MCF 10A (cell line): ENCODE measurements at regions not wholly inside any gene's neighbourhood (a gene's known extent, or its start where the extent isn't known, plus 50 kb on each side); places are given as distances from the start of the nearest gene placed in this dataset.

Source experiments
- BruUV-seq: library from RNA; stranded (reverse); fragments of 400-500 nt; replicated peaks from 2 replicates; lab custom pipeline; 2021; lab: Mats Ljungman, UMichigan
- CTCF ChIA-PET: fragments of 300-600 bp; sonication (Branson Sonifier 250); formaldehyde crosslinking; extraction: SDS; loops from one replicate; lab custom pipeline; 2021; ENCODE audit warnings: antibody characterized with exemption, inconsistent platforms; lab: Yijun Ruan, JAX
- POLR2A ChIA-PET: fragments of 300-600, 350-650 bp; sonication (Branson Sonifier 250); formaldehyde crosslinking; extraction: SDS; loops from one replicate; lab custom pipeline; 2020; ENCODE audit warnings: antibody characterized with exemption, inconsistent platforms; lab: Yijun Ruan, JAX
- DNase-seq: peaks from one replicate; pipeline ENCODE4 v3.0.0-alpha.2; 2018; ENCODE audit not compliant: unreplicated experiment
- H3K27ac Mint-ChIP-seq: one replicate; pipeline ENCODE4 v1.8.0; 2022; ENCODE audit warnings: mild to moderate bottlenecking, low read depth, mixed read lengths; ENCODE audit not compliant: unreplicated experiment
- H3K27me3 Mint-ChIP-seq: one replicate; pipeline ENCODE4 v1.8.0; 2022; ENCODE audit warnings: mixed read lengths; ENCODE audit not compliant: insufficient read depth, unreplicated experiment
- H3K36me3 Mint-ChIP-seq: one replicate; pipeline ENCODE4 v1.8.0; 2022; ENCODE audit warnings: mild to moderate bottlenecking, moderate library complexity, mixed read lengths; ENCODE audit not compliant: insufficient read depth, unreplicated experiment
- H3K4me1 Mint-ChIP-seq: one replicate; pipeline ENCODE4 v1.8.0; 2022; ENCODE audit warnings: mixed read lengths; ENCODE audit not compliant: insufficient read depth, unreplicated experiment
- H3K4me3 Mint-ChIP-seq: one replicate; pipeline ENCODE4 v1.8.0; 2022; ENCODE audit warnings: mild to moderate bottlenecking, moderate library complexity, mixed read lengths; ENCODE audit not compliant: unreplicated experiment
- H3K9me3 Mint-ChIP-seq: one replicate; pipeline ENCODE4 v1.8.0; 2022; ENCODE audit warnings: mixed read lengths; ENCODE audit not compliant: unreplicated experiment
- intact Hi-C: fragments of 100-400 bp; cut with micrococcal nuclease; formaldehyde crosslinking; loops from 2 replicates; pipeline ENCODE4 v1.14.1; 2022
- TF ChIP-seq, protein P1 (sequence below): fragments of 200-600 bp; IDR thresholded peaks from one replicate; pipeline ENCODE4 v1.8.0; 2022; ENCODE audit warnings: antibody characterized with exemption, mild to moderate bottlenecking; ENCODE audit not compliant: unreplicated experiment

DNA sequence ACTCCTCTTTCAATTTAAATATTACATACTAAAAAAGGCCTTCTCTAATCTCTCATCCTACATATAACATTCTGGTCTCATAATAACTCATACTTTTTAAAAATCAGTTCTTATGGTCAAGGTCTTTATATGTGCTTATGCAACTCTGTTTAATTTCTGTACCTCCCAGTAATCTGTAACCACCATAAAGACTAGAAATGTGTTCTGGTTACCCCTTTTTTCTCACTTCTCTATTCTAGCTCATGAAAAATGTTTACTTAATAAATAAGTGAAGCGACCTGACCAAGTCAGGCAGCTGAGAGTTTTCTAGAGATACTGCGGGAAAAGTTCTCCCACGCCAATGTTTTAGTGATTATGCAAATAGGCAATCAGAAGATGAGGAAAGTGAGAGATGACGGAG is 548.8 kb upstream of the FAM241A start:
- Mint-ChIP-seq H3K27ac (no peak overlapping the region), H3K4me1 (no peaks in the 10 kb centered on the region), H3K27me3 (no peaks in the 10 kb centered on the region), H3K36me3 (no peaks in the 10 kb centered on the region), H3K4me3 (no peak overlapping the region), H3K9me3 (no peaks in the 10 kb centered on the region)
- no TSS peak for BruUV-seq
- DNase-seq, result no peak
- ChIA-PET POLR2A (no interaction called here), CTCF (no interaction called here)
- intact Hi-C loops, result no loop called here
- TF ChIP-seq, protein P1, sequence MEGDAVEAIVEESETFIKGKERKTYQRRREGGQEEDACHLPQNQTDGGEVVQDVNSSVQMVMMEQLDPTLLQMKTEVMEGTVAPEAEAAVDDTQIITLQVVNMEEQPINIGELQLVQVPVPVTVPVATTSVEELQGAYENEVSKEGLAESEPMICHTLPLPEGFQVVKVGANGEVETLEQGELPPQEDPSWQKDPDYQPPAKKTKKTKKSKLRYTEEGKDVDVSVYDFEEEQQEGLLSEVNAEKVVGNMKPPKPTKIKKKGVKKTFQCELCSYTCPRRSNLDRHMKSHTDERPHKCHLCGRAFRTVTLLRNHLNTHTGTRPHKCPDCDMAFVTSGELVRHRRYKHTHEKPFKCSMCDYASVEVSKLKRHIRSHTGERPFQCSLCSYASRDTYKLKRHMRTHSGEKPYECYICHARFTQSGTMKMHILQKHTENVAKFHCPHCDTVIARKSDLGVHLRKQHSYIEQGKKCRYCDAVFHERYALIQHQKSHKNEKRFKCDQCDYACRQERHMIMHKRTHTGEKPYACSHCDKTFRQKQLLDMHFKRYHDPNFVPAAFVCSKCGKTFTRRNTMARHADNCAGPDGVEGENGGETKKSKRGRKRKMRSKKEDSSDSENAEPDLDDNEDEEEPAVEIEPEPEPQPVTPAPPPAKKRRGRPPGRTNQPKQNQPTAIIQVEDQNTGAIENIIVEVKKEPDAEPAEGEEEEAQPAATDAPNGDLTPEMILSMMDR, result no peak

DNA sequence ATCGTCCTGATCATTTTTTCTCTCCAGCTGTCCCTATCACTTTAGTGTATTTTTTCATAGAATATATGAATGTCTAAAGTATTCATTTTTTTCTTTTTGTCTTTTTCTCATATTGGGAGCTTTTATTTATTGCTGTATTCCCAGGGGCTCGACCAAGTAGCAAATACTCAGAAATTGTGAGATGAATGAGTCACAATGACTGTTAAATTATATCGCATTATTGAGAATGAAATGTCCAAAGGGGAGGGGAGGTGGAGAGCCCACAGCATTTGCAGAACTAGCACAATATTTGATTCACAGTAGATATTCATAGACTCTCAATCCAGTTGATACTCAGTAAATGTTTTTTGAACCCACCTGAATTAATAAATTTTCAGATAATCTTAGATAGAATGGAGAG is 543.6 kb upstream of the FAM241A start:
- TF ChIP-seq, protein P1, result no peak
- H3K4me3 Mint-ChIP-seq, result no peak overlapping the region
- ChIA-PET CTCF (interaction anchor here (0.6 to 0.8 kb wide), 2 partner anchors 40 to 466 kb away, joined by 3 to 4 read pairs; no protein-coding TSS in a partner anchor), POLR2A (no interaction called here)
- H3K36me3 Mint-ChIP-seq, result no peaks in the 10 kb centered on the region
- no peaks in the 10 kb centered on the region for H3K27me3 Mint-ChIP-seq
- H3K4me1 Mint-ChIP-seq, result no peaks in the 10 kb centered on the region
- no TSS peak for BruUV-seq
- H3K9me3 Mint-ChIP-seq, result no peaks in the 10 kb centered on the region
- H3K27ac Mint-ChIP-seq, result no peak overlapping the region
- intact Hi-C loops, result no loop called here
- no peak for DNase-seq

DNA sequence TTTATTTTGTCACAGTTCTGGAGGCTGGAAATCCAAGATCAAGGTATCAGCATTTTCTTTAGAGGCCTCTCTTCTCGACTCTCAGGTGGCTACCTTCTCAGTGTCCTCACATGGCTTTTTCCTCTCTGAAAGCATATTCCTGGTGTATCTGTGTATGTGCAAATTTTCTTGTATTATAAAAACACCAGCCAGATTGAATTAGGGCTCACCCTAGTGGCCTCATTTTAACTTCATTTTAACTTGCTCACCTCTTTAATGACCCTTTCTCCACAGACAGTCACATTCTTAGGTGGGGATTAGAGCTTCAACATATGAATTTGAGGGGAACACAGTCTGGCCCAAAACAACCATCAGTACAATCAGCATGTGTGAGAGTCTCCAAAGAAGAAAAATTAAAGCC is 542.4 kb upstream of the FAM241A start:
- intact Hi-C loops, result no loop called here
- H3K27me3 Mint-ChIP-seq, result no peaks in the 10 kb centered on the region
- no peaks in the 10 kb centered on the region for H3K9me3 Mint-ChIP-seq
- no peaks in the 10 kb centered on the region for H3K36me3 Mint-ChIP-seq
- H3K27ac Mint-ChIP-seq, result no peak overlapping the region
- H3K4me1 Mint-ChIP-seq, result no peaks in the 10 kb centered on the region
- H3K4me3 Mint-ChIP-seq, result no peak overlapping the region
- DNase-seq, result peak; percentile 4
- ChIA-PET POLR2A (no interaction called here), CTCF (interaction anchor here (0.6 to 1.0 kb wide), 4 partner anchors 26 to 466 kb away, joined by 3 read pairs; no protein-coding TSS in a partner anchor)
- TF ChIP-seq, protein P1, result peak; percentile 15
- BruUV-seq, result no TSS peak

GRCh38 chr4:111605111-111605510 is 540.1 kb upstream of the FAM241A start:
- BruUV-seq, result no TSS peak
- TF ChIP-seq, protein P1, result no peak
- no peak for DNase-seq

More at GRCh38 chr4:111605111-111605510, 540.1 kb upstream of the FAM241A start:
- ChIA-PET CTCF (interaction anchor here (1.1 kb wide), 1 partner anchor 10 kb away, joined by 3 read pairs; no protein-coding TSS in a partner anchor), POLR2A (no interaction called here)
- Mint-ChIP-seq H3K4me3 (no peak overlapping the region), H3K9me3 (no peaks in the 10 kb centered on the region), H3K4me1 (no peaks in the 10 kb centered on the region), H3K36me3 (no peaks in the 10 kb centered on the region), H3K27me3 (no peaks in the 10 kb centered on the region), H3K27ac (no peak overlapping the region)
- intact Hi-C loops, result no loop called here
